Mesenchymal stem cell (in vitro differentiated cells and primary cell): ENCODE measurements at regions not wholly inside any gene's neighbourhood (a gene's known extent, or its start where the extent isn't known, plus 50 kb on each side); places are given as distances from the start of the nearest gene placed in this dataset.
"Not testable (repeated sequence)": the region's sequence is repeated elsewhere in the genome, so short reads cannot be mapped to it uniquely, and the experiment has no call there.

Experiments used
- DNase-seq: peaks from one replicate; pipeline ENCODE4 v3.0.0-alpha.2; 2013
- H2AFZ ChIP-seq: one replicate; pipeline ENCODE4 v1.6.1; 2013; ENCODE audit warnings: low read depth, mild to moderate bottlenecking, control low read depth, inconsistent platforms, low read length, moderate library complexity
- H2AK5ac ChIP-seq: 2 replicates; pipeline ENCODE4 v1.6.1; 2013; ENCODE audit warnings: low read length, moderate library complexity, mild to moderate bottlenecking, inconsistent platforms; ENCODE audit not compliant: severe bottlenecking
- H2BK120ac ChIP-seq: one replicate; pipeline ENCODE4 v1.6.1; 2013; ENCODE audit warnings: low read depth, mild to moderate bottlenecking, inconsistent platforms, low read length, moderate library complexity
- H2BK12ac ChIP-seq, 2 experiments: one replicate each; pipeline ENCODE4 v1.6.1; 2013; ENCODE audit warnings: inconsistent platforms in 2 of 2, low read length in 2 of 2, mild to moderate bottlenecking in 2 of 2, moderate library complexity in 2 of 2, control low read depth in 1 of 2
- H2BK15ac ChIP-seq: one replicate; pipeline ENCODE4 v1.6.1; 2013; ENCODE audit warnings: mild to moderate bottlenecking, low read depth, inconsistent platforms; ENCODE audit not compliant: poor library complexity, severe bottlenecking
- H2BK5ac ChIP-seq: 2 replicates; pipeline ENCODE4 v1.6.1; 2013; ENCODE audit warnings: low read depth, mild to moderate bottlenecking, low read length, control low read depth, inconsistent platforms; ENCODE audit not compliant: poor library complexity, severe bottlenecking
- H3K14ac ChIP-seq, 2 experiments: one replicate each; pipeline ENCODE4 v1.6.1; 2013; ENCODE audit warnings: inconsistent platforms in 2 of 2, low read length in 2 of 2, control low read depth in 1 of 2, mild to moderate bottlenecking in 1 of 2, moderate library complexity in 1 of 2
- H3K18ac ChIP-seq, 2 experiments: one replicate each; pipeline ENCODE4 v1.6.1; 2013; ENCODE audit warnings: inconsistent platforms in 2 of 2, low read length in 2 of 2, control low read depth in 1 of 2, low read depth in 1 of 2, mild to moderate bottlenecking in 1 of 2
- H3K23ac ChIP-seq, 2 experiments: one replicate each; pipeline ENCODE4 v1.6.1; 2013; ENCODE audit warnings: inconsistent platforms in 2 of 2, low read length in 2 of 2, mild to moderate bottlenecking in 2 of 2, moderate library complexity in 2 of 2, control low read depth in 1 of 2
- H3K27ac ChIP-seq: 2 replicates; pipeline ENCODE4 v1.5.1; 2013; ENCODE audit warnings: mild to moderate bottlenecking, moderate library complexity, low read length, control low read depth, inconsistent platforms; ENCODE audit not compliant: poor library complexity, severe bottlenecking
- H3K27me3 ChIP-seq, 2 experiments: 2 replicates each; pipeline versions ENCODE4 v1.6.1 to v1.7.0; 2013; ENCODE audit warnings: low read length in 2 of 2, mild to moderate bottlenecking in 2 of 2, moderate library complexity in 2 of 2, control low read depth in 1 of 2, inconsistent platforms in 1 of 2; ENCODE audit not compliant: control insufficient read depth in 1 of 2, insufficient read depth in 1 of 2
- H3K36me3 ChIP-seq, 2 experiments: 2 replicates each; pipeline versions ENCODE4 v1.6.1 to v1.7.0; 2013; ENCODE audit warnings: low read length in 2 of 2, control low read depth in 1 of 2, inconsistent platforms in 1 of 2, low read depth in 1 of 2, mild to moderate bottlenecking in 1 of 2; ENCODE audit not compliant: insufficient read depth in 2 of 2, control insufficient read depth in 1 of 2
- H3K4ac ChIP-seq, 2 experiments: one replicate each; pipeline ENCODE4 v1.6.1; 2013; ENCODE audit warnings: inconsistent platforms in 2 of 2, low read length in 2 of 2, mild to moderate bottlenecking in 2 of 2, moderate library complexity in 2 of 2, control low read depth in 1 of 2, low read depth in 1 of 2
- H3K4me1 ChIP-seq: 2 replicates; pipeline ENCODE4 v1.6.1; 2013; ENCODE audit warnings: low read depth, low read length, control low read depth; ENCODE audit not compliant: control insufficient read depth, insufficient read depth
- H3K4me2 ChIP-seq: 2 replicates; pipeline ENCODE4 v1.6.1; 2013; ENCODE audit warnings: low read length, mild to moderate bottlenecking, inconsistent platforms; ENCODE audit not compliant: poor library complexity, severe bottlenecking
- H3K4me3 ChIP-seq, 2 experiments: 2 replicates each; pipeline versions ENCODE4 v1.5.1 to v1.7.0; 2013; ENCODE audit warnings: low read length in 2 of 2, mild to moderate bottlenecking in 2 of 2, control low read depth in 1 of 2, low read depth in 1 of 2; ENCODE audit not compliant: insufficient read depth in 1 of 2
- H3K79me1 ChIP-seq: replicated peaks from 2 replicates; pipeline ENCODE4 v1.6.1; 2013; ENCODE audit warnings: mild to moderate bottlenecking, control low read depth, low read length, inconsistent platforms; ENCODE audit not compliant: poor library complexity, severe bottlenecking
- H3K9ac ChIP-seq: 2 replicates; pipeline ENCODE4 v1.7.0; 2013; ENCODE audit warnings: mild to moderate bottlenecking, low read length, moderate library complexity
- H3K9me3 ChIP-seq: 2 replicates; pipeline ENCODE4 v1.7.0; 2013; ENCODE audit warnings: mild to moderate bottlenecking, low read length; ENCODE audit not compliant: control insufficient read depth
- H4K8ac ChIP-seq: one replicate; pipeline ENCODE4 v1.6.1; 2013; ENCODE audit warnings: inconsistent platforms, mild to moderate bottlenecking, low read length, moderate library complexity
- H4K91ac ChIP-seq: one replicate; pipeline ENCODE4 v1.6.1; 2013; ENCODE audit warnings: mild to moderate bottlenecking, low read length, inconsistent platforms
- WGBS: methylation state at CpG from one replicate; pipeline ENCODE4 v1.1.7; 2013; ENCODE audit warnings: mixed read lengths; 5-methylcytosine and 5-hydroxymethylcytosine counted together

GRCh38 chr13:86357106-86357505 is 557.9 kb upstream of the SLITRK6 start:
- DNase-seq: no peak
- Histone ChIP-seq H3K18ac (no peak overlapping the region), H3K4me2 (no peak overlapping the region), H3K4ac (no peak overlapping the region), H3K79me1 (no peaks in the 10 kb centered on the region), H3K9me3 (no peaks in the 10 kb centered on the region), H3K4me1 (no peaks in the 10 kb centered on the region), H3K4me3 (no peak overlapping the region), H4K8ac (no peak overlapping the region), H3K14ac (no peak overlapping the region), H3K36me3 (no peaks in the 10 kb centered on the region), H2BK12ac (no peak overlapping the region), H2AFZ (no peak overlapping the region), H3K27me3 (no peaks in the 10 kb centered on the region), H3K27ac (no peak overlapping the region), H2BK15ac (no peak overlapping the region), H4K91ac (no peak overlapping the region), H2BK5ac (no peak overlapping the region), H3K23ac (no peak overlapping the region), H2BK120ac (no peak overlapping the region), H2AK5ac (no peak overlapping the region), H3K9ac (no peak overlapping the region)
- WGBS: no CpG with 5 or more reads among the region's 1 CpG

- WGBS: 83% methylated on average over 3 of the region's 5 CpGs
- not testable (repeated sequence) for H3K14ac ChIP-seq, H2BK12ac ChIP-seq, H3K9me3 ChIP-seq, H2BK120ac ChIP-seq, H3K36me3 ChIP-seq, H3K4me2 ChIP-seq, H3K79me1 ChIP-seq, H4K8ac ChIP-seq, H3K9ac ChIP-seq, H3K18ac ChIP-seq, H2AK5ac ChIP-seq, H2BK15ac ChIP-seq, H3K4me3 ChIP-seq, DNase-seq, H2AFZ ChIP-seq, H3K4me1 ChIP-seq, H3K23ac ChIP-seq, H2BK5ac ChIP-seq, H3K27me3 ChIP-seq, H3K4ac ChIP-seq, H3K27ac ChIP-seq, H4K91ac ChIP-seq
Measured at GRCh38 chr13:86363749-86364148, 564.5 kb upstream of the SLITRK6 start.

- DNase-seq: no peak
- H4K8ac ChIP-seq: no peak overlapping the region
- no peak overlapping the region for H2BK15ac ChIP-seq
- WGBS: 90% methylated on average over 10 of the region's 12 CpGs
- no peak overlapping the region for H4K91ac ChIP-seq
- no peaks in the 10 kb centered on the region for H3K36me3 ChIP-seq
- H3K23ac ChIP-seq: no peak overlapping the region
- no peak overlapping the region for H2AFZ ChIP-seq
- H3K27ac ChIP-seq: no peak overlapping the region
- H2AK5ac ChIP-seq: no peak overlapping the region
- H2BK5ac ChIP-seq: no peak overlapping the region
- H3K4me3 ChIP-seq: no peak overlapping the region
- H2BK12ac ChIP-seq: no peak overlapping the region
- H3K14ac ChIP-seq: no peak overlapping the region
- no peak overlapping the region for H3K4ac ChIP-seq
- H3K9ac ChIP-seq: no peak overlapping the region
- no peak overlapping the region for H3K4me2 ChIP-seq
- H2BK120ac ChIP-seq: no peak overlapping the region
- peaks cover 6% of the 10 kb centered on the region for H3K9me3 ChIP-seq
- H3K18ac ChIP-seq: no peak overlapping the region
- no peaks in the 10 kb centered on the region for H3K27me3 ChIP-seq
- H3K79me1 ChIP-seq: no peaks in the 10 kb centered on the region
- H3K4me1 ChIP-seq: no peaks in the 10 kb centered on the region
Measured at GRCh38 chr13:86368924-86369323, 569.7 kb upstream of the SLITRK6 start.

- Histone ChIP-seq H2BK5ac (no peak overlapping the region), H3K18ac (no peak overlapping the region), H3K4ac (no peak overlapping the region), H3K23ac (no peak overlapping the region), H3K9me3 (peaks cover 2% of the 10 kb centered on the region), H2AK5ac (no peak overlapping the region), H3K4me2 (no peak overlapping the region), H2BK12ac (no peak overlapping the region), H4K8ac (no peak overlapping the region), H4K91ac (no peak overlapping the region), H3K79me1 (no peaks in the 10 kb centered on the region), H2BK15ac (no peak overlapping the region), H2BK120ac (no peak overlapping the region), H3K27ac (no peak overlapping the region), H3K9ac (no peak overlapping the region), H3K36me3 (no peaks in the 10 kb centered on the region), H3K4me1 (no peaks in the 10 kb centered on the region), H3K27me3 (no peaks in the 10 kb centered on the region), H3K14ac (no peak overlapping the region), H3K4me3 (no peak overlapping the region), H2AFZ (no peak overlapping the region)
- no peak for DNase-seq
- no CpG with 5 or more reads among the region's 2 CpGs for WGBS
Measured at GRCh38 chr13:86377451-86377850, 578.2 kb upstream of the SLITRK6 start.
